Retinal pigment epithelial cell (primary cell): ENCODE measurements at regions not wholly inside any gene's neighbourhood (a gene's known extent, or its start where the extent isn't known, plus 50 kb on each side); places are given as distances from the start of the nearest gene placed in this dataset.
A peak's percentile ranks its signal among the peaks of the same experiment; 100 is the strongest.

Source experiments
- DNase-seq: peaks from one replicate; pipeline ENCODE4 v3.0.0-alpha.2; 2010; ENCODE audit warnings: low read depth
- H3K4me3 ChIP-seq: 2 replicates; pipeline ENCODE4 v1.5.1; 2011; ENCODE audit warnings: mild to moderate bottlenecking, low read length, control low read depth, moderate library complexity
- TF ChIP-seq, protein P1 (sequence below): conservative IDR thresholded peaks from 2 replicates; pipeline ENCODE4 v1.5.1; 2011; ENCODE audit warnings: low read depth, low read length, control low read depth, inconsistent platforms

DNA sequence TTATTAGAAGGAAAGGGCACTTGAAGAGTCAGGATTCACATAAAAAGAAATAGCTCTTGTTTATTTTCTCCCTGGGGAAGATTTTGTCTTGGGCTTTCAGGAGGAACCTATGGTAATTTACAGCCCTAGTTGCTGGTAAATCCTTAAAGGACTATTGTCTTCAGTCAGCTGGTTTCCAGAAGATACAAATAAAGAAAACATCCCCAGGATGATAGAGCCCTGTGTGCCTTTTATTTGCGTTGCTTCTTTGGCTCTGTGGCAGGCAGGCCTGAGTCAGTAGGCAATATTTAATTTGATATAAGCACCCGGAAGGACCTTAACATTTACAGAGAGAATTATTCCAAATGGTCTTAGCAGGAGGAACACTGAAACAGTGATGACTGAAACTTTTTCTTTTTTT lies 131.0 kb upstream of the SLC34A2 start:
- TF ChIP-seq, protein P1, sequence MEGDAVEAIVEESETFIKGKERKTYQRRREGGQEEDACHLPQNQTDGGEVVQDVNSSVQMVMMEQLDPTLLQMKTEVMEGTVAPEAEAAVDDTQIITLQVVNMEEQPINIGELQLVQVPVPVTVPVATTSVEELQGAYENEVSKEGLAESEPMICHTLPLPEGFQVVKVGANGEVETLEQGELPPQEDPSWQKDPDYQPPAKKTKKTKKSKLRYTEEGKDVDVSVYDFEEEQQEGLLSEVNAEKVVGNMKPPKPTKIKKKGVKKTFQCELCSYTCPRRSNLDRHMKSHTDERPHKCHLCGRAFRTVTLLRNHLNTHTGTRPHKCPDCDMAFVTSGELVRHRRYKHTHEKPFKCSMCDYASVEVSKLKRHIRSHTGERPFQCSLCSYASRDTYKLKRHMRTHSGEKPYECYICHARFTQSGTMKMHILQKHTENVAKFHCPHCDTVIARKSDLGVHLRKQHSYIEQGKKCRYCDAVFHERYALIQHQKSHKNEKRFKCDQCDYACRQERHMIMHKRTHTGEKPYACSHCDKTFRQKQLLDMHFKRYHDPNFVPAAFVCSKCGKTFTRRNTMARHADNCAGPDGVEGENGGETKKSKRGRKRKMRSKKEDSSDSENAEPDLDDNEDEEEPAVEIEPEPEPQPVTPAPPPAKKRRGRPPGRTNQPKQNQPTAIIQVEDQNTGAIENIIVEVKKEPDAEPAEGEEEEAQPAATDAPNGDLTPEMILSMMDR = no peak
- no peak for DNase-seq
- no peak overlapping the region for H3K4me3 ChIP-seq

DNA sequence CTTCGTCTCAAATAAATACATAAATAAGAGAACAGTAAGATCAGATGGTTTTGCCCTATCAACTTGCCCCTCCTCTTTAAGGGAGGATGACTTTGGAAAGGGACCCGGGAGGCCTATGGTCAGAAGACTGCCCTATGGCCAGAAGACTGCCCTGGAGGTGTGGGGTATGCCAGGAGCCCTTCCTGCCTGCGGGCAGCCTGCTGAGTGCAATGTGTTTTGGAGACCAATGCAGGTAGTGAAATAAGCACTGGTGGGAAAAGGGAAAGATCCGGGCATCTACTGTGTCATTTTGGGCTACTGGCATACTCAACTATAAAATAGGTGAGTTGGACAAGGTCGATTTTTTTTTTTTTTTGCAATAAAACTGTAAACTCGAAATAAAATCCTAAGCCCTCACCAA lies 129.8 kb upstream of the SLC34A2 start:
- no peak for DNase-seq
- H3K4me3 ChIP-seq = no peak overlapping the region
- TF ChIP-seq, protein P1 = no peak

DNA sequence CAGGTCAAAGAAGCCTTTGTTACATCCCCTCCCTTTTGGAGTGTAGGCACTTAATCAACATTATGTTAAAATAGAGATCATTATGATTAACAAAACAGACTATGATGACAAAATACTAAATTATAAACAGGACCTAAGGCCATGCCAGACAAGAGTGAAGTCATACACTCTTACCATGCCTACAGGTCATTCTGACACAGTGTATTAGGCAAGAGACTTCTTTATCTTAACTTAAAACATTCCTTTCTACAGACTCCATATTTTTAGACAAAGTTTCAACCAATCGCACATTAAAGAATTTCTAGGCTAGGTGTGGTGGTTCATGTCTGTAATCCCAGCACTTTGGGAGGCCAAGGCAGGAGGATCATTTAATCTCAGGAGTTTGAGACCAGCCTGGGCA lies 128.6 kb upstream of the SLC34A2 start:
- TF ChIP-seq, protein P1 = no peak
- no peak for DNase-seq
- H3K4me3 ChIP-seq = no peak overlapping the region

DNA sequence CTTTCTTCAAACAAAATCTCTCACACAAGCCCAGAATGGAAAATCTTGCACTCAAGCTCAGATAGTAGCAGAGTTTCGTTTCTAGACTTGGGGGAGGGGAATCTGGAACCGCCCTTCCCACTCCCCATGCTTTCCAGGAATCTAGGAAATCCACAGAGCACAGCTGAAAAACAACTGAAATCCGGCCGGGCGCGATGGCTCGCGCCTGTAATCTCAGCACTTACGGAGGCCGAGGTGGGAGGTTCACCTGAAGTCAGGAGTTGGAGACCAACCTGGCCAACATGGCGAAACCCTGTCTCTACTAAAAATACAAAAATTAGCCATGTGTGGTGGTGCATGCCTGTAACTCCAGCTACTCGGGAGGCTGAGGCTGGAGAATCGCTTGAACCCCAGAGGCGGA lies 127.3 kb upstream of the SLC34A2 start:
- TF ChIP-seq, protein P1 = no peak

DNA sequence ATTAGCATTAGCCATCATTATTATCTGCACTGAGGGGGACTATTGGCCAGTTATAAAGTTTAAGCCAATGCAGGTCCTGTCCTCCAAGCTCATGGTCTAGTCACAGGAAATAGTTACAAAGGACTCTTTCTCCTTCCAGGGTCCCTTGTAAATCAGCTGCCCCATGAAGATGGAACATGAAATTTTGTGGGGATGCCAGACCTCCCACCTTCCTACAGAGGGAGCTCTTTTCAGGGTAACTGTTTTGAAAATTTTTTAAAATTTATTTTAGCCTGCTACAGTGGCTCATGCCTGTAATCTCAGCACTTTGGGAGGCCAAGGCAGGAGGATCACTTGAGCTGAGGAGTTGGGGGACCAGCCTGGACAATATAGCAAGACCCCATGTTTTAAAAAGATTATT lies 124.4 kb upstream of the SLC34A2 start:
- TF ChIP-seq, protein P1 = peak; percentile 69
- DNase-seq = no peak
- no peak overlapping the region for H3K4me3 ChIP-seq

More for the DNA sequence above, 127.3 kb upstream of the SLC34A2 start:
- no peak overlapping the region for H3K4me3 ChIP-seq
- DNase-seq = no peak

DNA sequence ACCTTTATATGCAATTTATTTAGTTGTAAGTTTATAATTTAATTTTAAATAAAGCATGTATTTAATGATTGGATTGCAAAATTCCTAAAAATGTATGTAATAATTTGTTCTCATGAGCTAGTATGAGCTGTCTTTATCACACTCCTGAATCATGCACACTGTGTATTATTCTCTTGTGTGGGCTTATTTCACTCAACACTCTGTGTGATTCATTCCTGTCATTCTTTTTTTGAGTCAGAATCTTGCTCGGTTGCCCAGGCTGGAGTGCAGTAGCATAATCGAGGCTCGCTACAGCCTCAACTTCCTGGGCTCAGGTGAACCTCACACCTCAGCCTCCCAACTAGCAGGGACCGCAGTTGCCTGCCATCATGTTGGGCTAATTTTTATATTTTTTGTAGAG lies 123.1 kb upstream of the SLC34A2 start:
- DNase-seq = no peak

DNA sequence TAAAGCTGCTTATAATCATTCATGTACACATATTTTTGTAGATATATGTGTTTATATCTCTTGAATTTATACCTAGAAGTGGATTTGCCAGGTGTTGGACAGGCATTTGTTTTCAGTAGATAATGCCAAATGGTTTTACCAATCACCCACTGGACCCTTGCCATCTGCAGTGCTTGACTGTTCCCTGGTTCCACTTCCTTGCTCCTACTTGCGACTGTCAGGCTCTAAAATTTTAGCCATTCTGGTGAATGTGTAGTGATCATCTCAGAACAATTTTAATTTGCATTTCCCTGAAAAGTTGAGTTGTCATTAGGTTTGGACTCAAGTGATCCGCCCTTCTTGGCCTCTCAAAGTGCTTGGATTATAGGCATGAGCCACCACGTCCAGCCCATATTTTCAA lies 122.4 kb upstream of the SLC34A2 start:
- DNase-seq = no peak
- TF ChIP-seq, protein P1 = no peak
- H3K4me3 ChIP-seq = no peak overlapping the region

More for the DNA sequence above, 123.1 kb upstream of the SLC34A2 start:
- TF ChIP-seq, protein P1 = no peak
- H3K4me3 ChIP-seq = no peak overlapping the region
